B cell (primary cell): ENCODE measurements at regions not wholly inside any gene's neighbourhood (a gene's known extent, or its start where the extent isn't known, plus 50 kb on each side); places are given as distances from the start of the nearest gene placed in this dataset.

Experiments
- ATAC-seq: fragments of 200-7000 bp; cut with Tn5 transposase; one replicate; pipeline ENCODE4 v1.10.0; 2021; ENCODE audit warnings: low read depth, mild to moderate bottlenecking, moderate number of reproducible peaks, moderate library complexity
- CTCF ChIA-PET: fragments of 350-600 bp; sonication (Branson Sonifier 250); formaldehyde crosslinking; loops from one replicate; lab custom pipeline; 2021; ENCODE audit warnings: antibody characterized with exemption, inconsistent platforms; lab: Charles Lee
- POLR2A ChIA-PET: fragments of 350-600 bp; sonication (Branson Sonifier 250); formaldehyde crosslinking; loops from one replicate; lab custom pipeline; 2021; ENCODE audit warnings: antibody characterized with exemption; lab: Charles Lee
- DNase-seq: peaks from one replicate; pipeline ENCODE4 v3.0.0; 2013
- H2AFZ ChIP-seq: 2 replicates; pipeline ENCODE4 v1.6.1; 2012; ENCODE audit warnings: mild to moderate bottlenecking, low read depth, low read length; ENCODE audit not compliant: insufficient read depth, poor library complexity, severe bottlenecking
- H3K27ac ChIP-seq, 2 donors: 1 replicate in 1 of 2; 2 replicates in 1 of 2; pipeline ENCODE4 v1.5.1; 2012 to 2013; ENCODE audit warnings: low read length in 2 of 2, mild to moderate bottlenecking in 2 of 2, moderate library complexity in 1 of 2
- H3K27me3 ChIP-seq, 4 experiments: fragments of 200-600 bp in 1 of 4; sonication (generic) in 1 of 4; replicated peaks in 1 of 4; 1 replicate in 2 of 4; 2 replicates in 2 of 4; pipeline versions ENCODE4 v1.6.1 to v1.7.0; 2013 to 2016; ENCODE audit warnings: low read length in 3 of 4, mild to moderate bottlenecking in 2 of 4, mixed read lengths in 1 of 4, moderate library complexity in 1 of 4; ENCODE audit not compliant: insufficient read depth in 4 of 4, control insufficient read depth in 3 of 4; ENCODE audit errors: control extremely low read depth in 1 of 4
- H3K36me3 ChIP-seq, 2 experiments: replicated peaks in 1 of 2; 1 replicate in 1 of 2; 2 replicates in 1 of 2; pipeline versions ENCODE4 v1.6.1 to v1.7.1; 2013; ENCODE audit warnings: low read length in 1 of 2; ENCODE audit not compliant: insufficient read depth in 2 of 2, control insufficient read depth in 1 of 2; ENCODE audit errors: control extremely low read depth in 1 of 2, extremely low read depth in 1 of 2
- H3K4me1 ChIP-seq, 2 donors: fragments of 200-600 bp in 1 of 2; sonication (generic) in 1 of 2; 1 replicate in 1 of 2; 2 replicates in 1 of 2; pipeline versions ENCODE4 v1.5.1 to v1.6.1; 2013 to 2017; ENCODE audit warnings: low read length in 2 of 2; ENCODE audit not compliant: control insufficient read depth in 2 of 2, insufficient read depth in 2 of 2
- H3K4me2 ChIP-seq: replicated peaks from 2 replicates; pipeline ENCODE3; 2012; ENCODE audit warnings: mild to moderate bottlenecking, low read depth, low read length; ENCODE audit not compliant: poor library complexity, severe bottlenecking
- H3K4me3 ChIP-seq, 5 experiments: fragments of 200-600 bp in 1 of 5; sonication (generic) in 1 of 5; 1 replicate in 3 of 5; 2 replicates in 2 of 5; pipeline versions ENCODE4 v1.5.1 to v1.7.0; 2011 to 2016; ENCODE audit warnings: low read length in 4 of 5, mild to moderate bottlenecking in 4 of 5, low read depth in 2 of 5, control low read depth in 1 of 5, moderate library complexity in 1 of 5; ENCODE audit not compliant: insufficient read depth in 1 of 5; ENCODE audit errors: control extremely low read depth in 1 of 5, extremely low read depth in 1 of 5
- H3K79me2 ChIP-seq: fragments of 200-600 bp; sonication (generic); one replicate; pipeline ENCODE4 v1.6.0; 2016; ENCODE audit warnings: low read length; ENCODE audit not compliant: control insufficient read depth, insufficient read depth
- H3K9ac ChIP-seq: fragments of 200-600 bp; sonication (generic); 2 replicates; pipeline ENCODE4 v1.6.1; 2017; ENCODE audit warnings: mild to moderate bottlenecking, low read length, moderate library complexity
- H3K9me3 ChIP-seq, 3 donors: one replicate each; pipeline versions ENCODE4 v1.6.1 to v1.7.1; 2013; ENCODE audit warnings: low read length in 2 of 3; ENCODE audit not compliant: control insufficient read depth in 2 of 3, insufficient read depth in 1 of 3; ENCODE audit errors: control extremely low read depth in 1 of 3
- H4K20me1 ChIP-seq: 2 replicates; pipeline ENCODE4 v1.6.0; 2012; ENCODE audit warnings: mild to moderate bottlenecking, low read length; ENCODE audit not compliant: insufficient read depth, control insufficient read depth, poor library complexity, severe bottlenecking
- H3K27ac Mint-ChIP-seq: one replicate; pipeline ENCODE4 v1.8.0; 2021; ENCODE audit warnings: mixed read lengths
- H3K27me3 Mint-ChIP-seq: one replicate; pipeline ENCODE4 v1.8.0; 2021; ENCODE audit warnings: mixed read lengths
- H3K4me1 Mint-ChIP-seq: one replicate; pipeline ENCODE4 v1.8.0; 2021; ENCODE audit warnings: mixed read lengths
- H3K4me3 Mint-ChIP-seq: one replicate; pipeline ENCODE4 v1.8.0; 2021; ENCODE audit warnings: mixed read lengths
- H3K9me3 Mint-ChIP-seq: one replicate; pipeline ENCODE4 v1.8.0; 2022; ENCODE audit warnings: mixed read lengths; ENCODE audit not compliant: insufficient read depth
- CTCF ChIP-seq: fragments of 200-600 bp; IDR thresholded peaks from one replicate; pipeline ENCODE4 v1.8.0; 2022; ENCODE audit warnings: antibody characterized with exemption, mild to moderate bottlenecking
- EZH2 ChIP-seq: IDR thresholded peaks from 2 replicates; pipeline ENCODE4 v1.6.1; 2012; ENCODE audit warnings: borderline replicate concordance, low read depth, mild to moderate bottlenecking, moderate library complexity, low read length; ENCODE audit not compliant: insufficient read depth, poor library complexity, severe bottlenecking
- WGBS: methylation state at CpG from one replicate; pipeline ENCODE4 v1.1.5; 2013; ENCODE audit warnings: missing lambda C conversion rate; ENCODE audit not compliant: insufficient coverage; 5-methylcytosine and 5-hydroxymethylcytosine counted together
- intact Hi-C: fragments of 100-400 bp; cut with micrococcal nuclease; formaldehyde crosslinking; loops from one replicate; pipeline ENCODE4 v1.10.0; 2022

GRCh38 chr18:37796823-37797349, 231.3 kb upstream of the CELF4 start:
- no peaks in the 10 kb centered on the region for H3K4me1 ChIP-seq
- H3K9ac ChIP-seq, result no peak overlapping the region
- ChIA-PET POLR2A (no interaction called here), CTCF (no interaction called here)
- no peaks in the 10 kb centered on the region for H3K27me3 Mint-ChIP-seq
- intact Hi-C loops, result no loop called here
- no peak overlapping the region for H2AFZ ChIP-seq
- peaks cover 0 to 4% (median 0%) of the 10 kb centered on the region in 3 donors for H3K9me3 ChIP-seq
- no peak overlapping the region for H3K27ac ChIP-seq
- no peaks in the 10 kb centered on the region for H4K20me1 ChIP-seq
- H3K9me3 Mint-ChIP-seq, result peaks cover 9% of the 10 kb centered on the region
- H3K4me3 Mint-ChIP-seq, result no peak overlapping the region
- WGBS, result 89% methylated on average over 4 of the region's 6 CpGs
- H3K27ac Mint-ChIP-seq, result no peak overlapping the region
- H3K4me2 ChIP-seq, result no peak overlapping the region
- ATAC-seq (no peak), DNase-seq (no peak)
- no peaks in the 10 kb centered on the region for H3K36me3 ChIP-seq
- no peaks in the 10 kb centered on the region for H3K4me1 Mint-ChIP-seq
- H3K79me2 ChIP-seq, result no peaks in the 10 kb centered on the region
- no peak for TF ChIP-seq CTCF
- no peak for TF ChIP-seq EZH2
- H3K27me3 ChIP-seq, result no peaks in the 10 kb centered on the region
- H3K4me3 ChIP-seq, result no peak overlapping the region

- ATAC-seq, result no peak
Observed at GRCh38 chr18:37787452-37787851, 221.9 kb upstream of the CELF4 start.

More at GRCh38 chr18:37787452-37787851, 221.9 kb upstream of the CELF4 start:
- intact Hi-C loops, result no loop called here
- Histone ChIP-seq H3K9me3 (no peaks in the 10 kb centered on the region), H3K79me2 (no peaks in the 10 kb centered on the region), H3K4me2 (no peak overlapping the region), H4K20me1 (no peaks in the 10 kb centered on the region), H3K9ac (no peak overlapping the region), H3K4me3 (no peak overlapping the region), H3K27me3 (no peaks in the 10 kb centered on the region), H3K27ac (no peak overlapping the region), H2AFZ (no peak overlapping the region), H3K36me3 (no peaks in the 10 kb centered on the region), H3K4me1 (no peaks in the 10 kb centered on the region)
- no peaks in the 10 kb centered on the region for H3K4me1 Mint-ChIP-seq
- peaks cover 2% of the 10 kb centered on the region for H3K9me3 Mint-ChIP-seq
- H3K27ac Mint-ChIP-seq, result no peak overlapping the region
- TF ChIP-seq EZH2 (no peak), CTCF (no peak)
- POLR2A ChIA-PET, result no interaction called here
- no peaks in the 10 kb centered on the region for H3K27me3 Mint-ChIP-seq
- CTCF ChIA-PET, result no interaction called here
- DNase-seq, result no peak
- no peak overlapping the region for H3K4me3 Mint-ChIP-seq
